Stomach (tissue), 8 donors: ENCODE measurements at regions not wholly inside any gene's neighbourhood (a gene's known extent, or its start where the extent isn't known, plus 50 kb on each side); places are given as distances from the start of the nearest gene placed in this dataset.

ENCODE experiments used
- DNase-seq, 2 donors: peaks; one replicate each; pipeline versions ENCODE4 v3.0.0 to v3.0.0-alpha.2; 2013 to 2019
- H3K27ac ChIP-seq, 5 donors: fragments of 200-600 bp in 4 of 5; sonication (generic) in 4 of 5; one replicate each; pipeline ENCODE4 v1.5.1; 2013 to 2019; ENCODE audit warnings: mild to moderate bottlenecking in 1 of 5, moderate library complexity in 1 of 5
- H3K27me3 ChIP-seq, 3 donors: fragments of 200-600 bp; sonication (generic); one replicate each; pipeline ENCODE4 v1.5.1; 2017 to 2019; ENCODE audit warnings: mixed run types in 1 of 3
- H3K36me3 ChIP-seq, 4 donors: fragments of 200-600 bp; sonication (generic); 1 replicate in 3 of 4; 2 replicates in 1 of 4; pipeline ENCODE4 v1.5.1; 2016 to 2019
- H3K4me1 ChIP-seq, 4 donors: fragments of 200-600 bp; sonication (generic); one replicate each; pipeline ENCODE4 v1.5.1; 2016 to 2019
- H3K4me3 ChIP-seq, 4 donors: fragments of 200-600 bp; sonication (generic) in 3 of 4; one replicate each; pipeline ENCODE4 v1.5.1; 2016 to 2019; ENCODE audit warnings: mild to moderate bottlenecking in 1 of 4
- H3K9me3 ChIP-seq, 4 donors: fragments of 200-600 bp; sonication (generic); one replicate each; pipeline ENCODE4 v1.5.1; 2016 to 2019
- CTCF ChIP-seq, 7 experiments: fragments of 450-650 bp in 4 of 7; fragments of 200-600 bp in 3 of 7; sonication (generic) in 3 of 7; IDR thresholded peaks; one replicate each; pipeline ENCODE4 v1.5.1; 2016 to 2019; ENCODE audit warnings: antibody characterized with exemption in 7 of 7, control low read depth in 2 of 7, mild to moderate bottlenecking in 1 of 7
- EP300 ChIP-seq: sonication (generic); formaldehyde crosslinking; IDR thresholded peaks from one replicate; pipeline ENCODE4 v1.6.1; 2017; ENCODE audit warnings: antibody characterized with exemption
- POLR2A ChIP-seq, 4 donors: fragments of 450-650 bp; IDR thresholded peaks; one replicate each; pipeline ENCODE4 v1.6.1; 2016; ENCODE audit warnings: antibody characterized with exemption in 4 of 4, control low read depth in 2 of 4, mild to moderate bottlenecking in 1 of 4, moderate library complexity in 1 of 4
- POLR2AphosphoS5 ChIP-seq, 3 donors: sonication (generic); formaldehyde crosslinking; IDR thresholded peaks; one replicate each; pipeline ENCODE4 v1.6.1; 2016; ENCODE audit warnings: antibody characterized with exemption in 3 of 3
- WGBS, 5 donors: extraction: QIAGEN DNeasy Blood & Tissue Kit in 3 of 5; methylation state at CpG; one replicate each; pipeline versions ENCODE4 v1.1.5 to v1.1.7; 2013 to 2018; 5-methylcytosine and 5-hydroxymethylcytosine counted together
- intact Hi-C: fragments of 100-400 bp; cut with DNase I; formaldehyde crosslinking; loops from one replicate; pipeline ENCODE4 v1.15.1; 2023; ENCODE audit warnings: low total_unique reads
- donor health status: healthy with polysubstance abuse.
- donor health status: Bipolar disorder and iron deficiency.
- donor health status: healthy.

DNA sequence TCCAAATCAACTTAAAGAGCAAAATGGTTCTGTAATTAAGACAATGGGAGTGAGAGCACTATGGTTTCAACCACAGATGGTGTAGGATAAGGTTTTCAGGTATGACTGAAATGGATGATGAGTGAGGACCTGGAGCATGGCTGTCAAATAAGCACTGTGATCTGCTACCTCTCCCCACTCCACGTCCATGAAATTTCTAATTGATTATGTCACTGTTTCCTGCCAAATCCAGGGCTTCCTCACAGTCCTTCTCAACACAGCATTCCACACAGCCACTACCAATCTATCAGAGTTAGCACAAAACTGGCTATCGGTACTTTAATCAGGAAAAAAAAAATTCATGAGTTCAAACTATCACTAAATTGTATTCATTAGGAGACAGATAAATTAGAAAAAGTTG is 420.4 kb upstream of the WWC1 start:
- Histone ChIP-seq H3K27ac (no peak overlapping the region), H3K36me3 (no peaks in the 10 kb centered on the region), H3K4me1 (no peaks in the 10 kb centered on the region), H3K9me3 (no peaks in the 10 kb centered on the region), H3K4me3 (no peak overlapping the region), H3K27me3 (no peaks in the 10 kb centered on the region)
- no peak for TF ChIP-seq CTCF (IDR thresholded peaks at IDR 0.05)
- TF ChIP-seq EP300: no peak
- no peak for TF ChIP-seq POLR2AphosphoS5 (IDR thresholded peaks at IDR 0.05)
- no peak for TF ChIP-seq POLR2A (IDR thresholded peaks at IDR 0.05)
- WGBS, 5 donors: 53 to 63% (median 58%) methylated on average over 2 of the region's 2 CpGs
- intact Hi-C loops: no loop called here
- no peak for DNase-seq

DNA sequence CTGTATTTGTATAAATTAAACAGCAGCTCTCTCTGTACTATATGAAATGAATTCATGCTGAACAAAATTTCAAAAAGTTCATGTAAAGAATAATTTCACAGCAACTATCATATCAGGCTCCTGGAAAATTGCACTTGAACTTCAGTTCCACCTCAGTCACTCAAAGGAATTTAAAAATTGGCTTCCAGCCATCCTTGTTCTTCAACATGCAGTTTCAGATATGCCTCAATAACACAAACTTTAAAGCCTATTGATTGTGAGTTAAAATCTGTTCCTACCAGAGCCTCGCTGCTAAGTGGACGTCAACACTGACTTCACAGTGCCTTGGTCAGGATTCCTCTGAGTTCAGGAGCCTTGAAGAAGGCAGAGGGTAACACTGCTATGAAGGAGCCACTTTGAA is 418.7 kb upstream of the WWC1 start:
- intact Hi-C loops: no loop called here
- Histone ChIP-seq H3K27ac (no peak overlapping the region), H3K27me3 (no peaks in the 10 kb centered on the region), H3K9me3 (no peaks in the 10 kb centered on the region), H3K4me1 (no peaks in the 10 kb centered on the region), H3K4me3 (no peak overlapping the region), H3K36me3 (no peaks in the 10 kb centered on the region)
- no peak for DNase-seq
- TF ChIP-seq EP300: no peak
- no peak for TF ChIP-seq POLR2AphosphoS5 (IDR thresholded peaks at IDR 0.05)
- TF ChIP-seq CTCF (IDR thresholded peaks at IDR 0.05): no peak
- no peak for TF ChIP-seq POLR2A (IDR thresholded peaks at IDR 0.05)
- 54 to 83% (median 65%) methylated on average over 2 of the region's 2 CpGs for WGBS, 5 donors

DNA sequence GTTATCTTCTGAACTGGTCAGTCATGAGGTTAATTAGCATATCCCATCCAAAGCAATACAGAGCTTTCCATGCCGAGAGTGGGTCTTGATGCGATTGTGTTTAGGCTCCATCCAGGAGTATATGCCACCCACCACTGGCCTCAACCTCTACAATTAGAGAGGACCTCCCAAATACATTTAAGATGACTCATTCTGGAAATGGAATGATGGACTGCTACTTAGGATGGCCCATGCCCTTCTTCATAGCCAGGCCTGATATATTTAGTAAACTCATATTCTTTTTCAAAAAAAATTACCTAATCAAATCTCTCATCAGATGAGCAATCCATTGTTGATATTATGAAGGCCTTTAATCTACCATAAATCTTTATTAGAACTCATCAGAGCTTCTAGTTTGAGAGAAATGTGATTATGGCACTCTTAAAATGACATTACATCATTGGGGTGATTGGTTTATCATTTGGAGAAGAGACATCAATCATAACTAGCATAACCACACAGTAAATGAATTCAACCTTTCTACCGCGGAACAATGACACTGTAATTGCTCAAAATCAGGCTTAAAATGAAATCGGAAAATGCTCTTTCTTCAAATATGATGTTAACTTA is 414.2 kb upstream of the WWC1 start:
- intact Hi-C loops: no loop called here
- no peak overlapping the region for H3K27ac ChIP-seq
- TF ChIP-seq POLR2A (IDR thresholded peaks at IDR 0.05): no peak
- 71 to 91% (median 84%) methylated on average over 5 of the region's 5 CpGs for WGBS, 5 donors
- peak in 1 of 2 donors; percentile 6 for DNase-seq
- H3K36me3 ChIP-seq: no peaks in the 10 kb centered on the region
- H3K27me3 ChIP-seq: no peaks in the 10 kb centered on the region
- H3K9me3 ChIP-seq: no peaks in the 10 kb centered on the region
- no peak overlapping the region for H3K4me3 ChIP-seq
- no peaks in the 10 kb centered on the region for H3K4me1 ChIP-seq

GRCh38 chr5:167877924-167878323 is 413.5 kb upstream of the WWC1 start:
- TF ChIP-seq CTCF (IDR thresholded peaks at IDR 0.05) (no peak), POLR2A (IDR thresholded peaks at IDR 0.05) (no peak), EP300 (no peak), POLR2AphosphoS5 (IDR thresholded peaks at IDR 0.05) (no peak)
- no peaks in the 10 kb centered on the region for H3K27me3 ChIP-seq
- no peaks in the 10 kb centered on the region for H3K4me1 ChIP-seq
- no peak overlapping the region for H3K4me3 ChIP-seq
- intact Hi-C loops: no loop called here
- no peak for DNase-seq
- no peak overlapping the region for H3K27ac ChIP-seq
- no peaks in the 10 kb centered on the region for H3K9me3 ChIP-seq
- WGBS, 5 donors: 61 to 84% (median 73%) methylated on average over 1 of the region's 1 CpG
- H3K36me3 ChIP-seq: no peaks in the 10 kb centered on the region

DNA sequence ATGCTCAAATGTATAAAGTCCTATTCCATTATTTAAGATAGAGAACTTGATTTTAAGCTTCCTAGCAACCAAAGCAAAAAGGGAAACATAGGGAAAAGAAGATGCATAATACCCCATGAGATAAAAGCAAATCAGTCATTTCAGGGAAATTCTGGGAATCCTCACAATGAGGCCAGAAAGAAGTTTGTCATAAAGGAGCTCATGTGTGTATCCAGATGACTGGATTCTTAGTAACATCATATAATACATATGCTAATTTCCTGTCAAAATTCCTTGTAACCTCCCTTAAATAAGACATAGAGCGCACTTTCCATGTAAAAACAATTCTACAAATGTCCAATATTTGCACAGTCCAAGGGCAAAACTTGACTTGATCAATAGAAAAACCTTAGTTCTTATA is 411.0 kb upstream of the WWC1 start:
- H3K4me1 ChIP-seq: no peaks in the 10 kb centered on the region
- H3K9me3 ChIP-seq: no peaks in the 10 kb centered on the region
- no peaks in the 10 kb centered on the region for H3K27me3 ChIP-seq
- DNase-seq: no peak
- intact Hi-C loops: no loop called here
- H3K4me3 ChIP-seq: no peak overlapping the region
- H3K36me3 ChIP-seq: no peaks in the 10 kb centered on the region
- TF ChIP-seq POLR2A (IDR thresholded peaks at IDR 0.05) (no peak), CTCF (IDR thresholded peaks at IDR 0.05) (no peak), POLR2AphosphoS5 (IDR thresholded peaks at IDR 0.05) (no peak), EP300 (no peak)
- WGBS, 5 donors: 52 to 83% (median 63%) methylated on average over 1 of the region's 1 CpG
- H3K27ac ChIP-seq: no peak overlapping the region
